ENCODE measurements at regions not wholly inside any gene's neighbourhood (a gene's known extent, or its start where the extent isn't known, plus 50 kb on each side); places are given as distances from the start of the nearest gene placed in this dataset.

- H3K4me2 ChIP-seq (ENCODE audit: low read length): no peak overlapping the region
- no peak overlapping the region for H3K4me3 ChIP-seq (ENCODE audit: low read length)
- no peaks in the 10 kb centered on the region for H3F3A ChIP-seq (ENCODE audit: insufficient read depth, low read length, poor library complexity, severe bottlenecking)
- no peak overlapping the region for H3K27ac ChIP-seq (ENCODE audit: low read length)
- no peaks in the 10 kb centered on the region for H3K9me3 ChIP-seq (ENCODE audit: low read length)
- TF ChIP-seq POLR2AphosphoS5 (IDR thresholded peaks at IDR 0.05) (no peak), EP300 (conservative IDR thresholded peaks at IDR 0.05; ENCODE audit: poor library complexity, severe bottlenecking) (no peak), TAF1 (IDR thresholded peaks at IDR 0.05; ENCODE audit: low read depth) (no peak)
- no peaks in the 10 kb centered on the region for H3K27me3 ChIP-seq (ENCODE audit: insufficient read depth, low read depth, low read length)
- no peaks in the 10 kb centered on the region for H3K36me3 ChIP-seq (ENCODE audit: insufficient read depth, low read length)
- H3K9me2 ChIP-seq (ENCODE audit: insufficient read depth, low read length): no peaks in the 10 kb centered on the region
- H3K9ac ChIP-seq (ENCODE audit: low read length): no peak overlapping the region
- H4K20me1 ChIP-seq (ENCODE audit: insufficient read depth): no peaks in the 10 kb centered on the region
- H3K79me2 ChIP-seq (replicated peaks; ENCODE audit: insufficient read depth, low read length): no peaks in the 10 kb centered on the region
- H2AFZ ChIP-seq (ENCODE audit: low read depth, low read length): no peak overlapping the region
Measured at GRCh38 chr12:89920866-89921265, 212.2 kb upstream of the ATP2B1 start.

GRCh38 chr12:89919241-89919906 lies 210.7 kb upstream of the ATP2B1 start:
- no peak overlapping the region for H2AFZ ChIP-seq (ENCODE audit: low read depth, low read length)
- no peaks in the 10 kb centered on the region for H3K9me2 ChIP-seq (ENCODE audit: insufficient read depth, low read length)
- no peaks in the 10 kb centered on the region for H3K9me3 ChIP-seq (ENCODE audit: low read length)
- TF ChIP-seq MXI1 (conservative IDR thresholded peaks at IDR 0.05; ENCODE audit: poor library complexity, severe bottlenecking): no peak
- no peak for TF ChIP-seq POLR2AphosphoS5 (IDR thresholded peaks at IDR 0.05)
- no peak for TF ChIP-seq REST (IDR thresholded peaks at IDR 0.05; ENCODE audit: borderline replicate concordance)
- TF ChIP-seq, protein P1, sequence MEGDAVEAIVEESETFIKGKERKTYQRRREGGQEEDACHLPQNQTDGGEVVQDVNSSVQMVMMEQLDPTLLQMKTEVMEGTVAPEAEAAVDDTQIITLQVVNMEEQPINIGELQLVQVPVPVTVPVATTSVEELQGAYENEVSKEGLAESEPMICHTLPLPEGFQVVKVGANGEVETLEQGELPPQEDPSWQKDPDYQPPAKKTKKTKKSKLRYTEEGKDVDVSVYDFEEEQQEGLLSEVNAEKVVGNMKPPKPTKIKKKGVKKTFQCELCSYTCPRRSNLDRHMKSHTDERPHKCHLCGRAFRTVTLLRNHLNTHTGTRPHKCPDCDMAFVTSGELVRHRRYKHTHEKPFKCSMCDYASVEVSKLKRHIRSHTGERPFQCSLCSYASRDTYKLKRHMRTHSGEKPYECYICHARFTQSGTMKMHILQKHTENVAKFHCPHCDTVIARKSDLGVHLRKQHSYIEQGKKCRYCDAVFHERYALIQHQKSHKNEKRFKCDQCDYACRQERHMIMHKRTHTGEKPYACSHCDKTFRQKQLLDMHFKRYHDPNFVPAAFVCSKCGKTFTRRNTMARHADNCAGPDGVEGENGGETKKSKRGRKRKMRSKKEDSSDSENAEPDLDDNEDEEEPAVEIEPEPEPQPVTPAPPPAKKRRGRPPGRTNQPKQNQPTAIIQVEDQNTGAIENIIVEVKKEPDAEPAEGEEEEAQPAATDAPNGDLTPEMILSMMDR (IDR thresholded peaks at IDR 0.05; ENCODE audit: poor library complexity, severe bottlenecking): no peak
- TF ChIP-seq EP300 (conservative IDR thresholded peaks at IDR 0.05; ENCODE audit: poor library complexity, severe bottlenecking): no peak
- TF ChIP-seq RAD21 (conservative IDR thresholded peaks at IDR 0.05): no peak
- no peak for TF ChIP-seq EZH2 (IDR thresholded peaks at IDR 0.05; ENCODE audit: borderline replicate concordance, insufficient read depth, low read length, poor library complexity, severe bottlenecking)
- no peak for TF ChIP-seq SMC3 (conservative IDR thresholded peaks at IDR 0.05; ENCODE audit: poor library complexity)
- TF ChIP-seq TAF1 (IDR thresholded peaks at IDR 0.05; ENCODE audit: low read depth): no peak
- H3F3A ChIP-seq (ENCODE audit: insufficient read depth, low read length, poor library complexity, severe bottlenecking): no peaks in the 10 kb centered on the region
- H3K9ac ChIP-seq (ENCODE audit: low read length): no peak overlapping the region
- H3K36me3 ChIP-seq (ENCODE audit: insufficient read depth, low read length): no peaks in the 10 kb centered on the region
- H3K4me2 ChIP-seq (ENCODE audit: low read length): no peak overlapping the region
- H3K79me2 ChIP-seq (replicated peaks; ENCODE audit: insufficient read depth, low read length): no peaks in the 10 kb centered on the region
- no peak overlapping the region for H3K27ac ChIP-seq (ENCODE audit: low read length)
- no peaks in the 10 kb centered on the region for H4K20me1 ChIP-seq (ENCODE audit: insufficient read depth)
- H3K4me3 ChIP-seq (ENCODE audit: low read length): no peak overlapping the region
- H3K27me3 ChIP-seq (ENCODE audit: insufficient read depth, low read depth, low read length): no peaks in the 10 kb centered on the region

Data from neural cell (in vitro differentiated cells).